ENCODE measurements at regions not wholly inside any gene's neighbourhood (a gene's known extent, or its start where the extent isn't known, plus 50 kb on each side); places are given as distances from the start of the nearest gene placed in this dataset.

DNA sequence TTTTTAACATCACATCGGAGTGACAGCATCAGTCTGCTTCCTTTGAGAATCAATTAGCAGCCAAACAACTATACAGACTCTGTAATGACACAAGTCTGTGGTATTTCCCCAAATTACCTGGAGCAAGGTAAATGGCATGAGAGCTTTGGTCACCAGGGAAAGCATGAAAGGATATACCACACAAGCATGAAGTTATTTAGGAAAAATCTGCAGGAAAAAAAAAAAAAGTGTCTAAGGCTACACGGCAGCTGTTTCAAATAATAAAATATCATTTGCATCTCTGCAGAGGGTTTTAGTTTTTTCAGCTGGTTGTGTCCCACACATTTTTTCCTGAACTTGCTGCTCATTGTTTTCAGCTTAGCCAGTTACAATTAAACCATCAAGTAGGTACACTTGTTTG, 234.7 kb downstream of the TTLL7 start:
- CTCF ChIA-PET: interaction anchor here (0.8 kb wide), 1 partner anchor 171 kb away, joined by 3 read pairs; no protein-coding TSS in a partner anchor
- no peak overlapping the region for H3K4me3 ChIP-seq (ENCODE audit: low read length)
- no peaks in the 10 kb centered on the region for H3K36me3 Mint-ChIP-seq
- no peaks in the 10 kb centered on the region for H3K9me3 Mint-ChIP-seq
- H3K9me3 ChIP-seq (ENCODE audit: control insufficient read depth in 2 of 3, low read length in 3 of 3): no peaks in the 10 kb centered on the region
- ATAC-seq: no peak
- H3K27ac Mint-ChIP-seq: no peak overlapping the region
- no peak overlapping the region for H3K4me3 Mint-ChIP-seq
- no peak for DNase-seq
- no peaks in the 10 kb centered on the region for H3K36me3 ChIP-seq (ENCODE audit: control insufficient read depth in 2 of 3, insufficient read depth in 3 of 3, low read length in 3 of 3)
- POLR2A ChIA-PET: interaction anchor here (0.6 to 1.3 kb wide), 2 partner anchors 17 to 138 kb away, joined by 7 read pairs; no protein-coding TSS in a partner anchor
- no peak overlapping the region for H3K27ac ChIP-seq (ENCODE audit: low read depth, low read length)
- H3K27me3 Mint-ChIP-seq: peaks cover 0 to 5% (median 0%) of the 10 kb centered on the region in 5 donors
- H3K4me1 Mint-ChIP-seq: peaks cover 0 to 6% (median 1%) of the 10 kb centered on the region in 7 donors
- H3K4me1 ChIP-seq (ENCODE audit: control insufficient read depth in 2 of 2, insufficient read depth in 2 of 2, low read length in 2 of 2): no peaks in the 10 kb centered on the region
- intact Hi-C loops (cut with micrococcal nuclease): no loop called here
- no peaks in the 10 kb centered on the region for H3K27me3 ChIP-seq (ENCODE audit: control insufficient read depth in 2 of 2, insufficient read depth in 2 of 2, low read length in 2 of 2)

DNA sequence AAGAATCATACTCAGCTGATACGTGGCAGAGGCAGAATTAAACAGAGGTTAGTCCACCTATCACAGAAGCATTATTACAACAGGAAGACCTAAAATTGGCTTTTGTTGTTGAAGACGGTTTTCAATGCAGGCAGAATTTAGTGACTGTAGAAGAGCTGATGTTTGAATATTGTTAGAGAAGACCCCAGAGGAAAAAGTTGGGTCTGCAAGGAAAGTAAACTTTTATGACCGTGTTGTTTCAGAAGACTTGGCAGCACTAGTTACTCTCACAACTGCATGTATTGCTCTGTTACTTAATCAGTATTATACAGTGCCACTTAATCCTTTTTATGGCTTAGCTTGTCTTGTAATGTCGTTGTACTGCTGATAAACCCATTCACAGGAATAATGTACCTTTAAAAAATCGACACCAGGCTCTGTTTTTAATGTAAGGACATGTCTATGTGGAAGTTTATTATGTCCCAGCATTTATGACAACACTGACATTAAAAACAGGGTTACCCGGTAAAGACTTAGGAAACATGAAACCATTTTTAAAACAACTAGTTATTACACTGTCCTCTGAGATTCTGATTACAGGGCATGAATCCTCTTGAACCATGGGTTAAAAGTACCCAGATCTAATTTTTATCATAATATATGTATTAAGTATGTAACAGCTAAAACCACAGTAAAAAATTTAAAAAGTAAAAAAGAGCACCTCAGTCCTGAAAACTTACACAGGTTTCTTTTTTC, 235.4 kb downstream of the TTLL7 start:
- Mint-ChIP-seq H3K36me3 (no peaks in the 10 kb centered on the region), H3K4me3 (no peak overlapping the region), H3K27ac (no peak overlapping the region), H3K27me3 (peaks cover 0 to 5% (median 0%) of the 10 kb centered on the region in 5 donors), H3K9me3 (no peaks in the 10 kb centered on the region), H3K4me1 (peaks cover 0 to 5% (median 0%) of the 10 kb centered on the region in 7 donors)
- H3K27ac ChIP-seq (ENCODE audit: low read depth, low read length): no peak overlapping the region
- no peak overlapping the region for H3K4me3 ChIP-seq (ENCODE audit: low read length)
- DNase-seq (no peak), ATAC-seq (no peak)
- no peaks in the 10 kb centered on the region for H3K36me3 ChIP-seq (ENCODE audit: control insufficient read depth in 2 of 3, insufficient read depth in 3 of 3, low read length in 3 of 3)
- intact Hi-C loops (cut with micrococcal nuclease): no loop called here
- no peaks in the 10 kb centered on the region for H3K9me3 ChIP-seq (ENCODE audit: control insufficient read depth in 2 of 3, low read length in 3 of 3)
- ChIA-PET CTCF (interaction anchor here (0.8 kb wide), 1 partner anchor 171 kb away, joined by 3 read pairs; no protein-coding TSS in a partner anchor), POLR2A (no interaction called here)
- no peaks in the 10 kb centered on the region for H3K4me1 ChIP-seq (ENCODE audit: control insufficient read depth in 2 of 2, insufficient read depth in 2 of 2, low read length in 2 of 2)
- H3K27me3 ChIP-seq (ENCODE audit: control insufficient read depth in 2 of 2, insufficient read depth in 2 of 2, low read length in 2 of 2): no peaks in the 10 kb centered on the region

DNA sequence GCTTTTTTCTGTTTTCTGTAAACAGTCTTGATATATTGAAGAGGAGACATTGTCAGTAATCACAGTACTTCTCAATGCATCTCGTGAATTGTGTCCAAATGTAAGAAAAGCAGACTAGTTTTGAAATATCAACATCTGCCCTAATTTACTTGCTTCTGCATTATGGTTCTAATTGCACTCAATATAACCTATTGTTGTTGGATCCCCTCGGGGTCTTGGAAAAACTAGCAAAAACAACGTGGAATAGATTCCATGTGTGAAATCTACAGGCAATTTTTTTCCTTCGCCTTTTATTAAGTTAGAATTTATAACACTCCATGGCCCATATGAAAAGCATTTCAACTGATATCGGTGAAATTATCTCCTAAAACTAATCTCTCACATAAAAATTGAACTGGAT, 236.5 kb downstream of the TTLL7 start:
- peaks cover 0 to 1% (median 0%) of the 10 kb centered on the region in 11 donors for H3K9me3 Mint-ChIP-seq
- intact Hi-C loops (cut with micrococcal nuclease): no loop called here
- ATAC-seq (no peak), DNase-seq (no peak)
- H3K4me3 Mint-ChIP-seq: no peak overlapping the region
- peak overlapping the region in 1 of 9 donors; percentile 18 for H3K27ac Mint-ChIP-seq
- H3K27ac ChIP-seq (ENCODE audit: low read depth, low read length): no peak overlapping the region
- H3K27me3 ChIP-seq (ENCODE audit: control insufficient read depth in 2 of 2, insufficient read depth in 2 of 2, low read length in 2 of 2): no peaks in the 10 kb centered on the region
- ChIA-PET POLR2A (no interaction called here), CTCF (no interaction called here)
- H3K36me3 Mint-ChIP-seq: no peaks in the 10 kb centered on the region
- H3K27me3 Mint-ChIP-seq: peaks cover 0 to 5% (median 0%) of the 10 kb centered on the region in 5 donors
- no peaks in the 10 kb centered on the region for H3K4me1 ChIP-seq (ENCODE audit: control insufficient read depth in 2 of 2, insufficient read depth in 2 of 2, low read length in 2 of 2)
- no peaks in the 10 kb centered on the region for H3K9me3 ChIP-seq (ENCODE audit: control insufficient read depth in 2 of 3, low read length in 3 of 3)
- H3K36me3 ChIP-seq (ENCODE audit: control insufficient read depth in 2 of 3, insufficient read depth in 3 of 3, low read length in 3 of 3): no peaks in the 10 kb centered on the region
- peaks cover 0 to 5% (median 0%) of the 10 kb centered on the region in 7 donors for H3K4me1 Mint-ChIP-seq
- H3K4me3 ChIP-seq (ENCODE audit: low read length): no peak overlapping the region

DNA sequence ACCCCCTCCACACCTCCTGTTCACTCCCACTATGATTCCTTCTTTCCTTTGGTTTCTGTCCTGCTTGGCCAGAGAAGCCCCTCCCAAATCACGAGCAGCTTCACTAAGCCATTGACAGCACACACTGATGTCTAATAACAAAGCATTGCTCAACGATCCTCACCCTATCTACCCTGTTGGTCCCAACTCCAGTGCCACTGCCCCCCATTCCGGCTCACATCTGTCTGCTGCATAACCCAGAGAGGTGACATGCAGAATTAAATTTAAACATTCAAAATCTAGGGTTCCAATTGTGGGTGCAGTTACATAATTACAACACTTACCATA, 236.9 kb downstream of the TTLL7 start:
- Mint-ChIP-seq H3K27me3 (peaks cover 0 to 5% (median 0%) of the 10 kb centered on the region in 5 donors), H3K27ac (peak overlapping the region in 1 of 9 donors; percentile 18), H3K36me3 (no peaks in the 10 kb centered on the region), H3K4me3 (no peak overlapping the region), H3K4me1 (peaks cover 0 to 5% (median 0%) of the 10 kb centered on the region in 7 donors), H3K9me3 (peaks cover 0 to 2% (median 0%) of the 10 kb centered on the region in 11 donors)
- H3K27ac ChIP-seq (ENCODE audit: low read depth, low read length): no peak overlapping the region
- H3K4me3 ChIP-seq (ENCODE audit: low read length): no peak overlapping the region
- intact Hi-C loops (cut with micrococcal nuclease): no loop called here
- no peak for DNase-seq
- CTCF ChIA-PET: no interaction called here
- POLR2A ChIA-PET: no interaction called here
- no peaks in the 10 kb centered on the region for H3K36me3 ChIP-seq (ENCODE audit: control insufficient read depth in 2 of 3, insufficient read depth in 3 of 3, low read length in 3 of 3)
- no peaks in the 10 kb centered on the region for H3K27me3 ChIP-seq (ENCODE audit: control insufficient read depth in 2 of 2, insufficient read depth in 2 of 2, low read length in 2 of 2)
- H3K9me3 ChIP-seq (ENCODE audit: control insufficient read depth in 2 of 3, low read length in 3 of 3): no peaks in the 10 kb centered on the region
- no peak for ATAC-seq
- H3K4me1 ChIP-seq (ENCODE audit: control insufficient read depth in 2 of 2, insufficient read depth in 2 of 2, low read length in 2 of 2): no peaks in the 10 kb centered on the region

DNA sequence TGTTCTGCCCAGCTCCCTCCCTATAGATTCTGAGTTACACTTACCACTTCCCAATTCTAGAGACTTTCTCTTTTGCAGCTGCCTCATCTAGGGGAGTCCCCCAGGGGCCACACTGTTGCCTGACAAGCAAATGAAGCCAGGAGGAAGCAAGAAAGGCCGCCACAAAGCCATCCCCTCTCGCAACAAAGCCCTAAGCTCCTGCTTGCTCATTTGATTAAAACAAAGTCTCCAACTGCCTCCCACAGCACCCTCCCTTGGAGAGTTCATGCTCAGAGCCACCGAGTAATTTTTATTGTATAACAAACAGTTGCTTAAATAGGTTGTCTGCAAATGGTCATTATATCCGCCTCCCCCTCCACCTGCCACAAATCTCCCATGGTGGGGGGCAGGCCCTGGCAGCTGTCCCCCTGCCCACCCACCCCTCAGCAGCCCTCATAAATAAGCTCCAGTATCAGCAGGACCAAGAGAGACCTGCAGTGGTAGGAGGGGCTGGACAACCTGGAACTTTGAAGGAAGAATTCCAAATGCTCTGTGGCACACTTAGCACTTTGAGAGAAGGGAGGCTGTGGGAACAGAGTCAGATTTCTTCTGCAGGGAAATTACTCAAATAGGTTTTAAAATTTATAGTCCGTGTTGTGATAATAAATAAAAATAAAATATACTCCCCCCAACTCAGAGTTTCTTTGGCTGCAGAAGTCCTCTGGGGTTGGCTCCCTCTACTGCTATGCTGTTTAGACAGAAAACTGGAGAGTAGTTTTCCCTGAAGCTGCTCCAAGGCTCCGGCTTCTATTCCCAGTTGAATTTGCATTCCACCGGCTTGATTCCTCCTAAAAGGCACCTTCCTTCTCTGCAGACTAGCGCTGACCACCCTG, 237.5 kb downstream of the TTLL7 start:
- peaks cover 0 to 5% (median 0%) of the 10 kb centered on the region in 5 donors for H3K27me3 Mint-ChIP-seq
- peaks cover 0 to 2% (median 0%) of the 10 kb centered on the region in 11 donors for H3K9me3 Mint-ChIP-seq
- H3K36me3 ChIP-seq (ENCODE audit: control insufficient read depth in 2 of 3, insufficient read depth in 3 of 3, low read length in 3 of 3): no peaks in the 10 kb centered on the region
- DNase-seq (no peak), ATAC-seq (peak; percentile 73)
- peak overlapping the region in 1 of 9 donors; percentile 18 for H3K27ac Mint-ChIP-seq
- peaks cover 0 to 5% (median 0%) of the 10 kb centered on the region in 7 donors for H3K4me1 Mint-ChIP-seq
- ChIA-PET POLR2A (no interaction called here), CTCF (interaction anchor here (0.6 kb wide), 1 partner anchor 38 kb away, joined by 3 read pairs; no protein-coding TSS in a partner anchor)
- H3K4me1 ChIP-seq (ENCODE audit: control insufficient read depth in 2 of 2, insufficient read depth in 2 of 2, low read length in 2 of 2): no peaks in the 10 kb centered on the region
- no peak overlapping the region for H3K4me3 ChIP-seq (ENCODE audit: low read length)
- H3K27me3 ChIP-seq (ENCODE audit: control insufficient read depth in 2 of 2, insufficient read depth in 2 of 2, low read length in 2 of 2): no peaks in the 10 kb centered on the region
- no peak overlapping the region for H3K4me3 Mint-ChIP-seq
- no peaks in the 10 kb centered on the region for H3K36me3 Mint-ChIP-seq
- H3K27ac ChIP-seq (ENCODE audit: low read depth, low read length): no peak overlapping the region
- intact Hi-C loops (cut with micrococcal nuclease): no loop called here
- H3K9me3 ChIP-seq (ENCODE audit: control insufficient read depth in 2 of 3, low read length in 3 of 3): no peaks in the 10 kb centered on the region

DNA sequence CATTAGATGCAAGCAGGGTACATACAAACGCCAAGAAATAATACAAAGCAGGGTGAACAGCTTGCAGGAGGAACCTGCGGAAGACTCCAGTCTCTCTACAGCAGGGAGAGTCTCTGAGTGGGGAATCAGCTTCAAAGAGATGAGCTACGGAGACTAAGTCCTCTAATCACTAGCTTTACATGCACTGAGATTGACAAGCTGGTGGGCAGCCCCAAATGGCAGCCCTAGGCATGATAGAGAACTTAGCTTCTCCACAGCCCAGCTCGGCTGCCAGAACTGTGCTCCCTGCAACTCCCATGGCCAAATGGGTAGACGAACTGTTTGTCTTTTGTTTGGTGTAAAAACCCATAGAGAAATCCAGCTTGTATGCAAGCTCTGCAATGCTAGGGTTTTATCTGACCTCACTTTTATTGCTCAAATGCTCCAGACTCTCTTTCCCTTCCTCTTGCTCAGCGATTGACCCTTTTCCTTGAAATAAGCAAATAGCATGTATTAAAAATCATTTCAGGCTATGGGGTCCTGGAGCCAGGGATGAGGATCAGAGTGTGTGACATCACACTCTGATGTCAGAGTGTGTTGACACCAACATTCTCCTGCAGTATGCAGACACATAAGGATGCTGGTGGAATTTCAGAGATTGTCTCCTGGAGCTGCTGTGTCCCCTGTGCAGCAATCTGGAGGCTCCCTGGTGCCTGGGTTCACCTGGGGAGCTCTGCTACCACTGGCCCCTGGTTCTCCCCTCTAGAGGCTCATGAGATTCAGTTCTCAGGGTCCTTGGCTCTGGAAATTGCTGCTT, 238.5 kb downstream of the TTLL7 start:
- H3K9me3 ChIP-seq (ENCODE audit: control insufficient read depth in 2 of 3, low read length in 3 of 3): no peaks in the 10 kb centered on the region
- peaks cover 0 to 2% (median 0%) of the 10 kb centered on the region in 11 donors for H3K9me3 Mint-ChIP-seq
- H3K27me3 ChIP-seq (ENCODE audit: control insufficient read depth in 2 of 2, insufficient read depth in 2 of 2, low read length in 2 of 2): no peaks in the 10 kb centered on the region
- H3K4me1 Mint-ChIP-seq: peaks cover 0 to 5% (median 0%) of the 10 kb centered on the region in 7 donors
- ATAC-seq (peak; percentile 12), DNase-seq (no peak)
- ChIA-PET CTCF (interaction anchor here (0.6 kb wide), 1 partner anchor 37 kb away, joined by 3 read pairs; no protein-coding TSS in a partner anchor), POLR2A (no interaction called here)
- peaks cover 0 to 5% (median 0%) of the 10 kb centered on the region in 5 donors for H3K27me3 Mint-ChIP-seq
- H3K36me3 ChIP-seq (ENCODE audit: control insufficient read depth in 2 of 3, insufficient read depth in 3 of 3, low read length in 3 of 3): no peaks in the 10 kb centered on the region
- H3K4me3 Mint-ChIP-seq: no peak overlapping the region
- intact Hi-C loops (cut with micrococcal nuclease): no loop called here
- no peak overlapping the region for H3K27ac Mint-ChIP-seq
- no peaks in the 10 kb centered on the region for H3K36me3 Mint-ChIP-seq
- no peak overlapping the region for H3K4me3 ChIP-seq (ENCODE audit: low read length)
- no peak overlapping the region for H3K27ac ChIP-seq (ENCODE audit: low read depth, low read length)
- no peaks in the 10 kb centered on the region for H3K4me1 ChIP-seq (ENCODE audit: control insufficient read depth in 2 of 2, insufficient read depth in 2 of 2, low read length in 2 of 2)
